ENCODE measurements at regions not wholly inside any gene's neighbourhood (a gene's known extent, or its start where the extent isn't known, plus 50 kb on each side); places are given as distances from the start of the nearest gene placed in this dataset.

GRCh38 chr5:27252911-27253310 lies 214.5 kb upstream of the CDH9 start:
- no peak for TF ChIP-seq CTCF (conservative IDR thresholded peaks at IDR 0.05; ENCODE audit: low read length)
- no peak for TF ChIP-seq EZH2phosphoT487 (IDR thresholded peaks at IDR 0.05; ENCODE audit: borderline replicate concordance, low read depth, low read length)

All from OCI-LY7 (cell line).